Loucy (cell line): ENCODE measurements at regions not wholly inside any gene's neighbourhood (a gene's known extent, or its start where the extent isn't known, plus 50 kb on each side); places are given as distances from the start of the nearest gene placed in this dataset.

Experiments
- H2AFZ ChIP-seq: fragments of 200-600 bp; sonication (generic); 2 replicates; pipeline ENCODE4 v1.6.0; 2016; ENCODE audit warnings: antibody characterized with exemption, mild to moderate bottlenecking, low read length, moderate library complexity
- H3F3A ChIP-seq: fragments of 200-600 bp; 2 replicates; pipeline ENCODE4 v1.6.0; 2016; ENCODE audit warnings: antibody characterized with exemption, low read depth, mild to moderate bottlenecking
- H3K27me3 ChIP-seq: fragments of 200-600 bp; sonication (generic); 2 replicates; pipeline ENCODE4 v1.6.1; 2014; ENCODE audit warnings: low read length, mild to moderate bottlenecking; ENCODE audit not compliant: insufficient read depth, poor library complexity, severe bottlenecking
- H3K36me3 ChIP-seq: fragments of 200-600 bp; sonication (generic); 2 replicates; pipeline ENCODE4 v1.6.1; 2016; ENCODE audit warnings: low read length; ENCODE audit not compliant: insufficient read depth
- H3K4me1 ChIP-seq: fragments of 200-600 bp; sonication (generic); 2 replicates; pipeline ENCODE4 v1.5.1; 2014; ENCODE audit warnings: low read length, mild to moderate bottlenecking; ENCODE audit not compliant: insufficient read depth, poor library complexity, severe bottlenecking
- H3K4me2 ChIP-seq: fragments of 200-600 bp; sonication (generic); 2 replicates; pipeline ENCODE4 v1.6.0; 2014; ENCODE audit warnings: antibody characterized with exemption, low read length, low read depth, mild to moderate bottlenecking; ENCODE audit not compliant: poor library complexity, severe bottlenecking
- H3K4me3 ChIP-seq: fragments of 200-600 bp; sonication (generic); 2 replicates; pipeline ENCODE4 v1.5.1; 2014; ENCODE audit warnings: low read length, mild to moderate bottlenecking, mixed read lengths; ENCODE audit not compliant: poor library complexity, severe bottlenecking
- H3K79me2 ChIP-seq: fragments of 200-600 bp; sonication (generic); 2 replicates; pipeline ENCODE4 v1.6.1; 2014; ENCODE audit warnings: low read length; ENCODE audit not compliant: insufficient read depth
- H3K9ac ChIP-seq: fragments of 200-600 bp; sonication (generic); 2 replicates; pipeline ENCODE4 v1.6.0; 2014; ENCODE audit warnings: mild to moderate bottlenecking, low read depth, low read length, moderate library complexity; ENCODE audit not compliant: poor library complexity, severe bottlenecking
- H3K9me2 ChIP-seq: fragments of 200-600 bp; sonication (generic); replicated peaks from 2 replicates; pipeline ENCODE4 v1.6.1; 2016; ENCODE audit warnings: low read depth, low read length, mixed read lengths
- H3K9me3 ChIP-seq: fragments of 200-600 bp; sonication (generic); 2 replicates; pipeline ENCODE4 v1.6.1; 2014; ENCODE audit warnings: mild to moderate bottlenecking, antibody characterized with exemption, low read length, low read depth; ENCODE audit not compliant: insufficient read depth
- H4K20me1 ChIP-seq: fragments of 200-600 bp; sonication (generic); 2 replicates; pipeline ENCODE4 v1.6.0; 2014; ENCODE audit warnings: antibody characterized with exemption, low read length, mild to moderate bottlenecking; ENCODE audit not compliant: insufficient read depth, poor library complexity, severe bottlenecking
- EZH2phosphoT487 ChIP-seq: fragments of 200-600 bp; IDR thresholded peaks from 2 replicates; pipeline ENCODE4 v1.6.1; 2018; ENCODE audit warnings: antibody characterized with exemption, mild to moderate bottlenecking, moderate library complexity, borderline replicate concordance
- TF ChIP-seq, protein P1 (sequence below): fragments of 200-600 bp; sonication (generic); conservative IDR thresholded peaks from 2 replicates; pipeline ENCODE4 v1.5.1; 2014; ENCODE audit warnings: mild to moderate bottlenecking, antibody characterized with exemption, low read length

DNA sequence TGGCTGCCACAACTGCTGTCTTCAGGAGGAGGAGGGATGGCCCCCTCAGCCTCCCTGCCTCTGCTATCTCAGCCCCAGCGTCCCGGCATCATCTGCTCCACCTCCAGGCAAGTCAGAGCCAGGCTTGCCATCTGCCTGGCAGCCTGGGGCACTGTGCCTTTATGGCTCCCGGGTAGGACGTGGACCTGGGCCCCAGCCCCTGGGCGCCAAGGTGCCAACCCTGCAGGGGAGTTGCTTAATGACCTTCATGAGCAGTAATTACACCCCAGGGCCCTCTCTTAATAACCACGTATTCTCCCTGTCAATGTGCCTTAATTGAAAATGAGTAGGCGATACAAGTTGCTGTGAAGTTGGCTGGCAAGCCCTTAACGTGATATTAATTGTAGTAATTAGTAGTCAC is 122.1 kb upstream of the MLN start:
- no peaks in the 10 kb centered on the region for H3K27me3 ChIP-seq
- H3K9me2 ChIP-seq: no peaks in the 10 kb centered on the region
- H3K36me3 ChIP-seq: no peaks in the 10 kb centered on the region
- peaks cover 57% of the 10 kb centered on the region for H3K4me1 ChIP-seq
- no peaks in the 10 kb centered on the region for H4K20me1 ChIP-seq
- H3K9ac ChIP-seq: no peak overlapping the region
- H3K4me2 ChIP-seq: no peak overlapping the region
- no peaks in the 10 kb centered on the region for H3K9me3 ChIP-seq
- no peaks in the 10 kb centered on the region for H3K79me2 ChIP-seq
- no peak overlapping the region for H3K4me3 ChIP-seq
- TF ChIP-seq, protein P1, sequence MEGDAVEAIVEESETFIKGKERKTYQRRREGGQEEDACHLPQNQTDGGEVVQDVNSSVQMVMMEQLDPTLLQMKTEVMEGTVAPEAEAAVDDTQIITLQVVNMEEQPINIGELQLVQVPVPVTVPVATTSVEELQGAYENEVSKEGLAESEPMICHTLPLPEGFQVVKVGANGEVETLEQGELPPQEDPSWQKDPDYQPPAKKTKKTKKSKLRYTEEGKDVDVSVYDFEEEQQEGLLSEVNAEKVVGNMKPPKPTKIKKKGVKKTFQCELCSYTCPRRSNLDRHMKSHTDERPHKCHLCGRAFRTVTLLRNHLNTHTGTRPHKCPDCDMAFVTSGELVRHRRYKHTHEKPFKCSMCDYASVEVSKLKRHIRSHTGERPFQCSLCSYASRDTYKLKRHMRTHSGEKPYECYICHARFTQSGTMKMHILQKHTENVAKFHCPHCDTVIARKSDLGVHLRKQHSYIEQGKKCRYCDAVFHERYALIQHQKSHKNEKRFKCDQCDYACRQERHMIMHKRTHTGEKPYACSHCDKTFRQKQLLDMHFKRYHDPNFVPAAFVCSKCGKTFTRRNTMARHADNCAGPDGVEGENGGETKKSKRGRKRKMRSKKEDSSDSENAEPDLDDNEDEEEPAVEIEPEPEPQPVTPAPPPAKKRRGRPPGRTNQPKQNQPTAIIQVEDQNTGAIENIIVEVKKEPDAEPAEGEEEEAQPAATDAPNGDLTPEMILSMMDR: no peak
- no peak for TF ChIP-seq EZH2phosphoT487
- H3F3A ChIP-seq: no peaks in the 10 kb centered on the region
- no peak overlapping the region; the same call in 1 of the 2 replicates for H2AFZ ChIP-seq

DNA sequence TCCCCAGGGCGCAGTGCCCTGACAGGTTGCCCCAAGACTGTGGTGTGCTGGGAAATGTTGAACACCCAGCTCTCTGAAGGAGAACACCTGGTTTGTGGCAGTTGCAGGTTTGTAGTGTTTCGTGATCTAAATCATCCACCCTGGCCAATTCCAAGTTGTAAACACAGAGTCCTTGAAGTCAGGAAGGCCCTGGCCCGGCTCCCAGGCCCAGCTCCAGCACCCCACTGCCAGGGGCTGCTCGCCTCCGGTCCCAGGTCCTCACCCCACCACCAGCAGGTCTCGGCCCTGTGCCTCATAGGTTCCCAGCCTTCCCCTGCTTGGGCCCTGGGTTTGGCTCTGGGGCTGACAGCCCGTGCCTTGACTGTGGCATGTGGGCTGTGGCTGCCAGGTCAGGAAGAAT is 121.4 kb upstream of the MLN start:
- no peak overlapping the region for H3K4me3 ChIP-seq
- H3K4me1 ChIP-seq: peaks cover 57% of the 10 kb centered on the region
- H3K9me2 ChIP-seq: no peaks in the 10 kb centered on the region
- H3K4me2 ChIP-seq: no peak overlapping the region
- H2AFZ ChIP-seq: no peak overlapping the region
- no peaks in the 10 kb centered on the region for H3K9me3 ChIP-seq
- H3F3A ChIP-seq: no peaks in the 10 kb centered on the region
- no peak overlapping the region for H3K9ac ChIP-seq
- no peaks in the 10 kb centered on the region for H3K36me3 ChIP-seq
- H3K79me2 ChIP-seq: no peaks in the 10 kb centered on the region
- H3K27me3 ChIP-seq: no peaks in the 10 kb centered on the region
- TF ChIP-seq, protein P1: no peak
- no peak for TF ChIP-seq EZH2phosphoT487
- H4K20me1 ChIP-seq: no peaks in the 10 kb centered on the region

DNA sequence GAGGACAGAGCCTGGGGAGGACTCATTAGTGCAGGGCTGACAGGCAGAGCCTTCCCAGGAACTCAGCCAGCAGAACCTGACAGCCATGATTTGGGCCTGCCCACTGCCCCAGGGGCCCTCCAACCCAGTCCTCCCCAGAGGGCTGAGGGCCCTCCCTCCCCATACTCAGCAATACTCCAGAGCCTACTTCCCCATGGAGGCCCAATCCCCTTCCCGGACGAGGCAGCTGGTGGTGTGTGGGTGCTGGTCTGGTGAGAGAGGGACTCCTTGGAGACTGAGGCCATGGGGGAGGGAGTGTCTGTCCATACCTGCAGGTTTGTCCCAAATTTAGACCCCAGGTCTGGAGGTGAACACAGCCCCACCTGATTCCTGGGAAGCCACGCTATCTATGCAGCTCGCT is 120.9 kb upstream of the MLN start:
- Histone ChIP-seq H3F3A (no peaks in the 10 kb centered on the region), H3K9me2 (no peaks in the 10 kb centered on the region), H3K4me3 (no peak overlapping the region), H3K4me2 (no peak overlapping the region), H3K9ac (no peak overlapping the region), H4K20me1 (no peaks in the 10 kb centered on the region), H3K4me1 (peaks cover 53% of the 10 kb centered on the region), H3K79me2 (no peaks in the 10 kb centered on the region), H3K9me3 (no peaks in the 10 kb centered on the region), H3K36me3 (no peaks in the 10 kb centered on the region), H3K27me3 (no peaks in the 10 kb centered on the region), H2AFZ (no peak overlapping the region)
- TF ChIP-seq, protein P1: no peak
- no peak for TF ChIP-seq EZH2phosphoT487
